CD14-positive monocyte (primary cell): ENCODE measurements at regions not wholly inside any gene's neighbourhood (a gene's known extent, or its start where the extent isn't known, plus 50 kb on each side); places are given as distances from the start of the nearest gene placed in this dataset.

ENCODE experiments used
- DNase-seq, 3 donors: peaks; one replicate each; pipeline ENCODE4 v3.0.0-alpha.2; 2011 to 2022
- H2AFZ ChIP-seq: 2 replicates; pipeline ENCODE4 v1.6.0; 2012; ENCODE audit warnings: mild to moderate bottlenecking, low read depth, low read length, inconsistent platforms; ENCODE audit not compliant: insufficient read depth, poor library complexity, severe bottlenecking
- H3K27ac ChIP-seq, 2 donors: 1 replicate in 1 of 2; 2 replicates in 1 of 2; pipeline ENCODE4 v1.5.1; 2012 to 2013; ENCODE audit warnings: low read length in 2 of 2, control low read depth in 1 of 2, inconsistent platforms in 1 of 2, low read depth in 1 of 2, mild to moderate bottlenecking in 1 of 2
- H3K27me3 ChIP-seq, 2 donors: one replicate each; pipeline versions ENCODE4 v1.6.0 to v1.6.1; 2011 to 2013; ENCODE audit warnings: low read length in 2 of 2; ENCODE audit not compliant: control insufficient read depth in 2 of 2, insufficient read depth in 2 of 2
- H3K36me3 ChIP-seq, 2 donors: replicated peaks in 1 of 2; 1 replicate in 1 of 2; 2 replicates in 1 of 2; pipeline versions ENCODE4 v1.5.1 to v1.6.1; 2012 to 2013; ENCODE audit warnings: low read length in 2 of 2, control low read depth in 1 of 2, inconsistent platforms in 1 of 2, mild to moderate bottlenecking in 1 of 2; ENCODE audit not compliant: insufficient read depth in 2 of 2, control insufficient read depth in 1 of 2
- H3K4me1 ChIP-seq, 2 donors: 1 replicate in 1 of 2; 2 replicates in 1 of 2; pipeline versions ENCODE4 v1.5.1 to v1.6.1; 2012 to 2013; ENCODE audit warnings: low read length in 2 of 2, control low read depth in 1 of 2, inconsistent platforms in 1 of 2, mild to moderate bottlenecking in 1 of 2, moderate library complexity in 1 of 2; ENCODE audit not compliant: insufficient read depth in 2 of 2, control insufficient read depth in 1 of 2
- H3K4me2 ChIP-seq: replicated peaks from 2 replicates; pipeline ENCODE3; 2012; ENCODE audit warnings: low read length, moderate library complexity, mild to moderate bottlenecking; ENCODE audit not compliant: poor library complexity, severe bottlenecking; ENCODE audit errors: extremely low read depth
- H3K4me3 ChIP-seq, 3 experiments: fragments of 200-600 bp in 1 of 3; sonication (generic) in 1 of 3; replicated peaks in 1 of 3; 1 replicate in 2 of 3; 2 replicates in 1 of 3; pipeline ENCODE4 v1.5.1; 2011 to 2013; ENCODE audit warnings: low read length in 3 of 3, mild to moderate bottlenecking in 3 of 3, control low read depth in 2 of 3, low read depth in 2 of 3, inconsistent platforms in 1 of 3, moderate library complexity in 1 of 3
- H3K79me2 ChIP-seq: 2 replicates; pipeline ENCODE4 v1.6.0; 2012; ENCODE audit warnings: mild to moderate bottlenecking, control low read depth, inconsistent platforms, low read length, moderate library complexity; ENCODE audit not compliant: insufficient read depth
- H3K9ac ChIP-seq: 2 replicates; pipeline ENCODE4 v1.6.0; 2017; ENCODE audit warnings: low read length, mild to moderate bottlenecking; ENCODE audit not compliant: insufficient read depth, poor library complexity, severe bottlenecking
- H3K9me3 ChIP-seq, 2 donors: replicated peaks in 1 of 2; 1 replicate in 1 of 2; 2 replicates in 1 of 2; pipeline versions ENCODE4 v1.5.1 to v1.6.1; 2012 to 2013; ENCODE audit warnings: low read length in 2 of 2, control low read depth in 1 of 2; ENCODE audit not compliant: control insufficient read depth in 1 of 2, insufficient read depth in 1 of 2
- H4K20me1 ChIP-seq: 2 replicates; pipeline ENCODE4 v1.6.0; 2012; ENCODE audit warnings: mild to moderate bottlenecking, low read length, control low read depth, moderate library complexity; ENCODE audit not compliant: insufficient read depth
- H3K27ac Mint-ChIP-seq, 7 donors: one replicate each; pipeline ENCODE4 v1.8.0; 2020; ENCODE audit warnings: mild to moderate bottlenecking in 7 of 7, mixed read lengths in 7 of 7, moderate library complexity in 6 of 7, inconsistent platforms in 2 of 7
- H3K27me3 Mint-ChIP-seq, 3 donors: one replicate each; pipeline ENCODE4 v1.8.0; 2021 to 2022; ENCODE audit warnings: low read depth in 3 of 3, mild to moderate bottlenecking in 3 of 3, mixed read lengths in 3 of 3, moderate library complexity in 3 of 3, inconsistent platforms in 1 of 3
- H3K36me3 Mint-ChIP-seq, 2 donors: one replicate each; pipeline ENCODE4 v1.8.0; 2020; ENCODE audit warnings: mixed read lengths in 2 of 2, inconsistent platforms in 1 of 2, mild to moderate bottlenecking in 1 of 2
- H3K4me1 Mint-ChIP-seq: one replicate; pipeline ENCODE4 v1.8.0; 2020; ENCODE audit warnings: mild to moderate bottlenecking, mixed read lengths
- H3K4me3 Mint-ChIP-seq, 2 donors: one replicate each; pipeline ENCODE4 v1.8.0; 2020; ENCODE audit warnings: mild to moderate bottlenecking in 2 of 2, mixed read lengths in 2 of 2, moderate library complexity in 1 of 2
- H3K9me3 Mint-ChIP-seq, 7 donors: one replicate each; pipeline ENCODE4 v1.8.0; 2020 to 2022; ENCODE audit warnings: mixed read lengths in 7 of 7, mild to moderate bottlenecking in 6 of 7, moderate library complexity in 6 of 7, inconsistent platforms in 2 of 7
- WGBS: methylation state at CpG from one replicate; pipeline ENCODE4 v1.1.5; 2013; ENCODE audit warnings: missing lambda C conversion rate; ENCODE audit not compliant: insufficient coverage; 5-methylcytosine and 5-hydroxymethylcytosine counted together
- intact Hi-C, 2 donors: fragments of 100-400 bp; cut with micrococcal nuclease; formaldehyde crosslinking; loops; one replicate each; pipeline versions ENCODE4 v1.15.0 to v1.15.1; 2023
- TF ChIP-seq, protein P1 (sequence below): fragments of 200-600 bp; IDR thresholded peaks from one replicate; pipeline ENCODE4 v1.8.0; 2022; ENCODE audit warnings: antibody characterized with exemption, mild to moderate bottlenecking

DNA sequence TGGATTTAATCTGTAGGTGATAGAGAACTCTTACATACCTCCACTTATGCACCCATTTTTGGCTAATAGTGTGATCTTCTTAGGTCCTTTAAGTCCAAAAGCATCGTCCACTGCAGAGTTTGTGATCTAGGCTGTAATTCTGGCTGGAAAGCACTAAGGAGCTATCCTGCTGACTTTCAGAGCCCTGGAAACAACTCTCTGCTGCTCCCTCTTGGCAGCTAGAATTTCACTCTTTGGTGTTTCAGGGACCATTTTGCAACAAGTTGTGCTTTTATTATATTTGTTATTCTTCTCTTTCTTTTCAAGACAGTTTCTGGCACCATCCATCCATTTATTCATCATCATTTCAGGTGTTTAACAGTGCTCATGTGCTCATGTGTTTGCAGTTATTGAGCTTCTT lies 130.0 kb downstream of the RBM46 start:
- Histone ChIP-seq H4K20me1 (no peaks in the 10 kb centered on the region), H3K4me1 (no peaks in the 10 kb centered on the region), H3K4me2 (no peak overlapping the region), H3K4me3 (no peak overlapping the region), H3K36me3 (no peaks in the 10 kb centered on the region), H3K27ac (no peak overlapping the region), H3K79me2 (no peaks in the 10 kb centered on the region), H3K27me3 (no peaks in the 10 kb centered on the region), H3K9me3 (peaks cover 2 to 10% of the 10 kb centered on the region in 2 donors), H3K9ac (no peak overlapping the region), H2AFZ (no peak overlapping the region)
- no peak overlapping the region for H3K4me3 Mint-ChIP-seq
- no peak for DNase-seq
- no peak overlapping the region for H3K27ac Mint-ChIP-seq
- no peaks in the 10 kb centered on the region for H3K4me1 Mint-ChIP-seq
- intact Hi-C loops = no loop called here
- no peaks in the 10 kb centered on the region for H3K36me3 Mint-ChIP-seq
- TF ChIP-seq, protein P1, sequence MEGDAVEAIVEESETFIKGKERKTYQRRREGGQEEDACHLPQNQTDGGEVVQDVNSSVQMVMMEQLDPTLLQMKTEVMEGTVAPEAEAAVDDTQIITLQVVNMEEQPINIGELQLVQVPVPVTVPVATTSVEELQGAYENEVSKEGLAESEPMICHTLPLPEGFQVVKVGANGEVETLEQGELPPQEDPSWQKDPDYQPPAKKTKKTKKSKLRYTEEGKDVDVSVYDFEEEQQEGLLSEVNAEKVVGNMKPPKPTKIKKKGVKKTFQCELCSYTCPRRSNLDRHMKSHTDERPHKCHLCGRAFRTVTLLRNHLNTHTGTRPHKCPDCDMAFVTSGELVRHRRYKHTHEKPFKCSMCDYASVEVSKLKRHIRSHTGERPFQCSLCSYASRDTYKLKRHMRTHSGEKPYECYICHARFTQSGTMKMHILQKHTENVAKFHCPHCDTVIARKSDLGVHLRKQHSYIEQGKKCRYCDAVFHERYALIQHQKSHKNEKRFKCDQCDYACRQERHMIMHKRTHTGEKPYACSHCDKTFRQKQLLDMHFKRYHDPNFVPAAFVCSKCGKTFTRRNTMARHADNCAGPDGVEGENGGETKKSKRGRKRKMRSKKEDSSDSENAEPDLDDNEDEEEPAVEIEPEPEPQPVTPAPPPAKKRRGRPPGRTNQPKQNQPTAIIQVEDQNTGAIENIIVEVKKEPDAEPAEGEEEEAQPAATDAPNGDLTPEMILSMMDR = no peak
- H3K27me3 Mint-ChIP-seq = peaks cover 0 to 2% (median 0%) of the 10 kb centered on the region in 3 donors
- peaks cover 1 to 12% (median 6%) of the 10 kb centered on the region in 7 donors for H3K9me3 Mint-ChIP-seq
- WGBS = 100% methylated on average over 1 of the region's 1 CpG

- Mint-ChIP-seq H3K9me3 (peaks cover 0 to 12% (median 6%) of the 10 kb centered on the region in 7 donors), H3K27ac (no peak overlapping the region), H3K4me3 (no peak overlapping the region), H3K36me3 (no peaks in the 10 kb centered on the region), H3K4me1 (no peaks in the 10 kb centered on the region), H3K27me3 (peaks cover 0 to 2% (median 0%) of the 10 kb centered on the region in 3 donors)
- intact Hi-C loops = no loop called here
- no peak overlapping the region for H3K9ac ChIP-seq
- H3K36me3 ChIP-seq = no peaks in the 10 kb centered on the region
- H3K4me3 ChIP-seq = no peak overlapping the region
- TF ChIP-seq, protein P1 = no peak
- 48% methylated on average over 3 of the region's 3 CpGs for WGBS
- H3K4me1 ChIP-seq = no peaks in the 10 kb centered on the region
- DNase-seq = no peak
- no peaks in the 10 kb centered on the region for H4K20me1 ChIP-seq
- no peak overlapping the region for H3K27ac ChIP-seq
- H3K9me3 ChIP-seq = peaks cover 0 to 10% of the 10 kb centered on the region in 2 donors
- H3K79me2 ChIP-seq = no peaks in the 10 kb centered on the region
- H2AFZ ChIP-seq = no peak overlapping the region
- no peaks in the 10 kb centered on the region for H3K27me3 ChIP-seq
- no peak overlapping the region for H3K4me2 ChIP-seq
Measured at GRCh38 chr4:154911608-154912098, 130.6 kb downstream of the RBM46 start.
